ENCODE measurements at regions not wholly inside any gene's neighbourhood (a gene's known extent, or its start where the extent isn't known, plus 50 kb on each side); places are given as distances from the start of the nearest gene placed in this dataset.

DNA sequence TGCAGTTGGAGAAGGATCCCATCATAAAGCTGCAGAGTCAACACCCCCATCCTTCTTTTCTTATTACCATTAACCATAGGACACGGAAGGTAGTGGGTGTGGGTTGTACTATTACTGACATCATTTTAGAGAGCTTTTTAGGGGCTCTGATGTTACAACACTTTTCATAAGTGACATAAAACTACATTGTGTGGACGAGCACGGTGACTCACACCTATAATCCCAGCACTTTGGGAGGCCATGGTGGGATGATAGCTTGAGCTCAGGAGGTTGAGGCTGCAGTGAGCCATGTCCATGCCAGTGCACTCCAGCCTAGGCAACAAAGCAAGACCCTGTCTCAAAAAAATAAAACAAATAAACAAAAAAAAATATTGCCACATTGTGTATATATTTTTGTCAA is 167.1 kb downstream of the DUSP6 start:
- no peak for DNase-seq (ENCODE audit: low spot score)

GRCh38 chr12:89183985-89184435 is 168.3 kb downstream of the DUSP6 start:
- no peak for DNase-seq (ENCODE audit: low spot score)

DNA sequence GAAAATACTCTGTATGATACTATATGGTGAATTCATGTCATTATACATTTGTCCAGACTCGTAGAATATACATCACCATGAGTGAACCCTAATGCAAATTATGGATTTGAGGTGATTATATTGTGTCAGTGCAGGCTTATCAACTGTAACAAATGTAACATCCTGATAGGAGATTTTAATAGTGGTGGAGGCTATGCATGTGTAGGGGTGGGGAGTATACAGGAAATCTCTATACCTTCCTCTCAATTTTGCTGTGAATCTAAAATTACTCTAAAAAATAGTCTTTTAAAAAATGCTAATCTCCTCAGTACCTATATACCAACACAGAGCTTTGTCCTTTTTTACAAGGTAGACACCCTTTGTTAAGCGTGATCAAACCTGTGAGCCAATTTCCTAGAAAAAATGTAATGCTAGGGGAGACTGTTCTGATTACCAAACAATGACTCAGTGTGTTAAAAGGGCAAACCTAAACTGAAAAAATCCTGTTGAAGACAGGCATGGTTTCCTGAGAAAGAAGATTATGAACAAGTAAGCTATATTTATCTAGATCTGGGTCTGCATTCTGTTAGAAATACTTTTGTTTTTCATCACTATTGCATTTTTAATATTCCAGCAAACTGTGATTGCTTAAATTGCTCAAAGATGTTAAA is 170.9 kb downstream of the DUSP6 start:
- peak; percentile 28 for DNase-seq (ENCODE audit: low spot score)

- no peak for DNase-seq (ENCODE audit: low spot score)
Observed at GRCh38 chr12:89180496-89180895, 171.8 kb downstream of the DUSP6 start.

DNA sequence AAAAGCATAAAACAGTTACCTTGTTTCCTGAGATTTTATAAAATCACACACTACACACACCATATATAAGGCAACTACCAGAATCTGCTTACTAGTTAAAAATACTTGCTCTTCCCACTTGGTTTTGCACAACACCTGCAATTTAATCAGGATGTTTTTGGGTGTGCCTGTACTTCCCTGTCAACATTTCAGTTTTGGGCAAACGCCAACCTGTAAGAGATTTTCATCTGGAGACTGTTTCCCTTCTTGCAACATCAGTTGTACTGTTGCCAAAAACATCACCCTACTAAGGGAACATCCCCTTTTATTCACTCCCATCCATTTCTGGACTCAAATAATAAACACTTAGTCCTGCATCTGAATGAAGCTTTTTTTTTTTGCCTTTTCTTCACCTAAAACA is 172.3 kb downstream of the DUSP6 start:
- DNase-seq (ENCODE audit: low spot score) = no peak

DNA sequence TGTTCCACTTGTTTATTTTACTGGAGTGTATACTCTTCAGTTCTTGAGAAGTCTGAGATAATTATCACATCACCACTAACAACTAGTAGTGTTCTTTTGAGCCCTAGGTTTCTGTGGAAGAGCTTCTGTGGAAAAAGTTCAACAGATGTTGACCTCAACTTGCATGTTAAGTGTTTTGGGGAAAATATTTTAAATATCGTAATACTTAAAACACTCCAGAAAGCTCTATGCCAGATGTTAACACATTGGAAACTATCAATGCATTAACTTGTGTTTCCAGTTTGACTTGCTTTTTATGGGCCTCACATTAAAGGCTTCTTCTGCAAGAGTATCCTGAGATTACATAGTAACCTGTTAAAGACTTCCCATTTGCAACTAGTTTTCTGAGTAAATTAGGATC is 173.1 kb downstream of the DUSP6 start:
- DNase-seq (ENCODE audit: low spot score) = no peak

- DNase-seq (ENCODE audit: low spot score) = no peak
Observed at GRCh38 chr12:89177802-89178395, 174.4 kb downstream of the DUSP6 start.

DNA sequence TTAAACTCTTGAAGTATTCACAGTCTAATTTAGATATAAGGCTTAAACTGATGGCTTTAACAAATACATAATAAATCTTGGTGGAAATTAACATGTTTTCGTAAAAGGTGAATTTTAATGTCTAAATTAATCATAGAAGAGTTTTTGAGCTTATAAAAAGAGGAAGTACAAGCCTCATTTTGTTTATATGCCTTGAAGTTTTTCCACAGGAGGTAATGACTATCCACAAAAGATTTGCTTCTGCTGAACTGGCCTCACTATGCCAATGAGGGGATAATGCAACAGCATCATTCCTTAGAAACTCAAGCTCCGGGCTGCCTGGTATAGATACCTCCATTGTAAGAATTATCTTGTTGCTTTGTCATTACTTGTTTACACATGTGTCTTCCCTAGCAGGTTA is 175.6 kb downstream of the DUSP6 start:
- DNase-seq (ENCODE audit: low spot score) = no peak

- DNase-seq (ENCODE audit: low spot score) = no peak
Observed at GRCh38 chr12:89173678-89174077, 178.6 kb downstream of the DUSP6 start.

GRCh38 chr12:89173096-89173495 is 179.2 kb downstream of the DUSP6 start:
- no peak for DNase-seq (ENCODE audit: low spot score)

DNA sequence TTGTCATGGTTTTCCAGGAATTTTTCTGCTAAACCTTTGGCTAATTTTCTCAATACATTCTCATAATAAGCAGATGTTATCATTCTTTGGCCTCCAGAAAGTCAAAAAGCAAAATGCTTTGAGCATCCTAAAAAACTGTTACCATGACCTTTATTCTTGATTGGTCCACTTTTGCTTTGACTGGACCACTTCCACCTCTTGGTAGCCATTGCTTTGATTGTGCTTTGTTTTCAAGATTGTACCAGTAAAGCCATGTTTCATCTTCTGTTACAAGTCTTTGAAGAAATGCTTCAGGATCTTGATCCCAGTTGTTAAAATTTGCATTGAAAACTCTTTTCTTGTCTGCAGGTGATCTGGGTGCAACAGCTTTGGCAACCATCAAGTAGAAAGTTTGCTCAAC is 180.1 kb downstream of the DUSP6 start:
- DNase-seq (ENCODE audit: low spot score) = no peak

GRCh38 chr12:89169321-89169720 is 183.0 kb downstream of the DUSP6 start:
- DNase-seq (ENCODE audit: low spot score) = no peak

DNA sequence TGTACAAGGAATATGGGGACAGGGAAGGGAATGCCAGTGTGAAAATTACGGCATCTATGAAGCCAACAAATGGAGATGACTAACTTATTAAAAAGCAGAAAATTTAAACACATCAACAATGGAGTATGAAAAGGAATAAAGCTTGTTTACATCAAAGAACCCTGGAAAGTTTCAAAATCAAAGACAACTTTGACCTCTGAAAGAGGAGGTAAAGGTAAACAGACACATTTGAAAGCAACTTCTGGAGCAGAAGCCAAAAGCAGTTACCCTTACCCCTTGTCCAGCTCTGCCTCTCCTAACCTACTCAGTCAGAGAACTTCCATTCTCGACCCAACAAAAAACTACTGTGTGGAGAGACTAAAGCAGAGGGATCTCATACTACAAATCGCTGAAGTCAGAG is 184.3 kb downstream of the DUSP6 start:
- DNase-seq (ENCODE audit: low spot score) = no peak

DNA sequence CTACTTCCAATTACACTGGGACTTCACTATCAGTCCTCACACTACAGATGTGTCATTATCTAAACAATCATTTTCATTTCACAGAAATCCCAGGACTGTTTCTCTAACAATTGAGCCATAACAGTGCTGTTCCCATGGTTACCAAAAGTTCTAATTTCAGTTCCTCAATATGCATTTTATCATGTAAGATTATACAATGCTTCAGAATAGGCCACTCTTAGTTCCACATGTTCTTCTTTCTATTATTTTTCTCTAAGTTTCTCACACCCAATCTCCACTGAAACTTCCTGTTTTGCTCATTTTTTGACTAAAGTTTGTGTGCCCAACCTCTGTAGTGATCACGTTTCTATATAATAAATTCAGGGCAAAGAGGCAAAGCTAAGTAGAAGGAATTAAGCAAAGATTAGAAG is 185.8 kb downstream of the DUSP6 start:
- DNase-seq (ENCODE audit: low spot score) = peak; percentile 14

DNA sequence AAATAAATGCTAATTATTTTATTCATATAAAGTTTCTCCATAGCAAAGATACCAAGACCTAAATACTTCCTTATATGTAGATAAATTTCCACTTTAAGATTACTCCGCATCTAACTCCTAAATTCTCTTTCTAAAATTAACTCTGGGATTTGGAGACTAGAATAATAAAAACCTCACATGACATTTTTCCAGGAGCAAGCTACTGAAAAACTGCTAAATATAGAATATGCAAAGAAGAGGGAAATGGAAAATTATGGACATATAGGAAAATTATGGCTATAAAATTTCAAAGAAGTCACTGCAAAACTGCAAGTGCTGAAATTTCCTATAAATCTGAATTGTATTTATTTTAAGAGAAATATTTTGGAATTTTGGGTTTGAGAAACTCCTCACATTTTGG is 186.2 kb downstream of the DUSP6 start:
- no peak for DNase-seq (ENCODE audit: low spot score)

DNA sequence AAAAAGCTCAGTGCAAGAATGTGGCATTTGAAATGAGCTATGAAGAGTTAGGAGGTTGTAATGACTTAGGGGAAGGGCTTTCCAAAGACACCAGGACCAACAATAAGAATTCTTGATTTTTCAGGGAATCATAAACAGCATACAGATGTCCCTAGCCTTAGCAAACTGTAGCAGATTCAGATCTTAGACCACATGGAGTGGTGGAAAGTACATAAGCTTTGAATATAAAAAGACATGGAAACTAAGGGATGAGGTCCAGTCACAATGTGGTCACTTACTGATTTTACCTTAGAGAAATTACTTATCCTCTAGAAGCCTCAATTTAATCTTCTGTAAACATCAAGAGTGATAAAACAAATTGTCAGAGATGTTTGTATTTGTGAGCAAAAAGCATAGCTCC is 186.6 kb downstream of the DUSP6 start:
- DNase-seq (ENCODE audit: low spot score) = no peak

DNA sequence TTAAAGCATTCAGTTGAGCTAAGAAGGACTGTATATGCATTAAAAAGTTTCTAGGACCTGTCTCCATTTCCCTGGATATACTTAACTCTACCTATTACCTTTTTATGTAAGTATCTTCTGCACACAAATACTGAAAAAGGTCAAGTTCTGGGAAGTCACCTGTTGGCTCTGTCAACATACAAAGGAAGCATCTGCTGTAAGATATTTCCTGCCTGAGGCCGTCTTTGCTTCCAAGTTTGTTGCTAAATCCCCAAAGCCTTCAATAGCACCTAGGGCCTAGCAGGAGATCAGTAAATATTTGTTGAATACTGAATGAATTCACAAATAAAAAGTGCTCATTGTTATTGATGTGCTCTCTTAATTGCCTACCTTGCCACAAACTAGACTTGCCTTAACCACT is 188.4 kb downstream of the DUSP6 start:
- no peak for DNase-seq (ENCODE audit: low spot score)

- DNase-seq (ENCODE audit: low spot score) = peak; percentile 37
Observed at GRCh38 chr12:89162589-89163261, 189.6 kb downstream of the DUSP6 start.

GRCh38 chr12:89161557-89161956 is 190.7 kb downstream of the DUSP6 start:
- no peak for DNase-seq (ENCODE audit: low spot score)

GRCh38 chr12:89160716-89161123 is 191.6 kb downstream of the DUSP6 start:
- DNase-seq (ENCODE audit: low spot score) = no peak

- no peak for DNase-seq (ENCODE audit: low spot score)
Observed at GRCh38 chr12:89157413-89157812, 194.9 kb downstream of the DUSP6 start.

GRCh38 chr12:89156862-89157262 is 195.4 kb downstream of the DUSP6 start:
- no peak for DNase-seq (ENCODE audit: low spot score)

DNA sequence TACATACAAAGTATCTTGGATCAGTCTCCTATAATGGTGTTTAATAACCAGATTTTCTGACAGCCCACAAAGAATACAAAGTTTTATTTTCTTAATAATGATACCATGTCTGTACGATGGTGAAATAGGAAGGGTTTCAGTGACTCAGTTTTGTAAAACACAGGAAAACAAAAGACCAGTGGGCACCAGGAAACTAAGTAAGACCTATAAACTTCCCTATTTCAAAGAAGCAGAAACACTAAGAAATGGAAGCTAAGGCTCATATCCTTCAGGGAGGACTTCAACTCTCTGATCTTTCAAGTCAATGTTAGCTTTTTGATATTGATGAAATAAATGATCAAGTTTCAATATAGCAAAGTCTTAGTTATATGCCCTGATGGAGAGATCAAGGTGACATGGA is 196.0 kb downstream of the DUSP6 start:
- no peak for DNase-seq (ENCODE audit: low spot score)

DNA sequence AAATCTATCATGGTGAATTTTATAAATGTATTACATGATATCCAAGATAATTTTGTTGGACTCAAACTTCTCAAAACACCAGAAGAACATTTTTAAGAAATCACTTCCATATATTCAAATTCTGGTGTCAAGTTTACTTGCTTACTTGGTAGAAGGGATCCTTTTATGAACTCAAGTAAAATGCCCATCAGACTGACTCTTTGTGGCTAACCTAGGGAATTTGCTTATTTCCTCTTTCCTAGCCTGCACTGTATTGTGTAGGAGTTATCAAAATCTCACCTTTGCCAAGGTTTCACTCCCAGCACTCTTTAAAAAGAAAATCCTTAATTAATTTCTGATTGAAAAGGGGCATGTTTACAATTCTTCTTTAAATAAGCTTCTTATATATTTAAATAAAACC is 196.5 kb downstream of the DUSP6 start:
- DNase-seq (ENCODE audit: low spot score) = no peak

Data from CD4-positive, alpha-beta T cell treated with Interleukin-15 for 4 hours (primary cell).